HG03103 (cell line): ENCODE measurements at regions not wholly inside any gene's neighbourhood (a gene's known extent, or its start where the extent isn't known, plus 50 kb on each side); places are given as distances from the start of the nearest gene placed in this dataset.
A peak's percentile ranks its signal among the peaks of the same experiment; 100 is the strongest.

Experiments
- ATAC-seq: cut with Tn5 transposase; IDR thresholded peaks from one replicate; pipeline ENCODE4 v1.9.1; 2021; ENCODE audit warnings: low read depth; ENCODE audit not compliant: unreplicated experiment

GRCh38 chr9:7405924-7406604 is 393.5 kb downstream of the DMAC1 start:
- ATAC-seq = peak; percentile 88

GRCh38 chr9:7403839-7404487 is 395.6 kb downstream of the DMAC1 start:
- no peak for ATAC-seq

- ATAC-seq = no peak
Measured at GRCh38 chr9:7403028-7403389, 396.6 kb downstream of the DMAC1 start.

- no peak for ATAC-seq
Measured at GRCh38 chr9:7402334-7403027, 397.1 kb downstream of the DMAC1 start.

- no peak for ATAC-seq
Measured at GRCh38 chr9:7401116-7401515, 398.5 kb downstream of the DMAC1 start.

GRCh38 chr9:7394002-7394774 is 405.4 kb downstream of the DMAC1 start:
- ATAC-seq = no peak

GRCh38 chr9:7392148-7392547 is 407.4 kb downstream of the DMAC1 start:
- no peak for ATAC-seq

GRCh38 chr9:7388755-7389154 is 410.8 kb downstream of the DMAC1 start:
- no peak for ATAC-seq

GRCh38 chr9:7387840-7388239 is 411.7 kb downstream of the DMAC1 start:
- no peak for ATAC-seq

GRCh38 chr9:7382304-7382703 is 417.3 kb downstream of the DMAC1 start:
- no peak for ATAC-seq

GRCh38 chr9:7377489-7377888 is 422.1 kb downstream of the DMAC1 start:
- ATAC-seq = no peak

GRCh38 chr9:7376833-7377232 is 422.7 kb downstream of the DMAC1 start:
- no peak for ATAC-seq

GRCh38 chr9:7376213-7376612 is 423.4 kb downstream of the DMAC1 start:
- ATAC-seq = no peak

- ATAC-seq = no peak
Measured at GRCh38 chr9:7375013-7375511, 424.5 kb downstream of the DMAC1 start.

GRCh38 chr9:7370988-7371387 is 428.6 kb downstream of the DMAC1 start:
- ATAC-seq = no peak

GRCh38 chr9:7370381-7370780 is 429.2 kb downstream of the DMAC1 start:
- no peak for ATAC-seq

GRCh38 chr9:7369384-7369821 is 430.2 kb downstream of the DMAC1 start:
- no peak for ATAC-seq

- no peak for ATAC-seq
Measured at GRCh38 chr9:7368410-7369292, 430.9 kb downstream of the DMAC1 start.

GRCh38 chr9:7367726-7368125 is 431.9 kb downstream of the DMAC1 start:
- ATAC-seq = no peak

- no peak for ATAC-seq
Measured at GRCh38 chr9:7366121-7366520, 433.5 kb downstream of the DMAC1 start.
